ENCODE measurements at regions not wholly inside any gene's neighbourhood (a gene's known extent, or its start where the extent isn't known, plus 50 kb on each side); places are given as distances from the start of the nearest gene placed in this dataset.

- TF ChIP-seq, protein P1, sequence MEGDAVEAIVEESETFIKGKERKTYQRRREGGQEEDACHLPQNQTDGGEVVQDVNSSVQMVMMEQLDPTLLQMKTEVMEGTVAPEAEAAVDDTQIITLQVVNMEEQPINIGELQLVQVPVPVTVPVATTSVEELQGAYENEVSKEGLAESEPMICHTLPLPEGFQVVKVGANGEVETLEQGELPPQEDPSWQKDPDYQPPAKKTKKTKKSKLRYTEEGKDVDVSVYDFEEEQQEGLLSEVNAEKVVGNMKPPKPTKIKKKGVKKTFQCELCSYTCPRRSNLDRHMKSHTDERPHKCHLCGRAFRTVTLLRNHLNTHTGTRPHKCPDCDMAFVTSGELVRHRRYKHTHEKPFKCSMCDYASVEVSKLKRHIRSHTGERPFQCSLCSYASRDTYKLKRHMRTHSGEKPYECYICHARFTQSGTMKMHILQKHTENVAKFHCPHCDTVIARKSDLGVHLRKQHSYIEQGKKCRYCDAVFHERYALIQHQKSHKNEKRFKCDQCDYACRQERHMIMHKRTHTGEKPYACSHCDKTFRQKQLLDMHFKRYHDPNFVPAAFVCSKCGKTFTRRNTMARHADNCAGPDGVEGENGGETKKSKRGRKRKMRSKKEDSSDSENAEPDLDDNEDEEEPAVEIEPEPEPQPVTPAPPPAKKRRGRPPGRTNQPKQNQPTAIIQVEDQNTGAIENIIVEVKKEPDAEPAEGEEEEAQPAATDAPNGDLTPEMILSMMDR (IDR thresholded peaks at IDR 0.05; ENCODE audit: insufficient read depth, low read depth, low read length) = no peak
- TF ChIP-seq EZH2 (IDR thresholded peaks at IDR 0.05; ENCODE audit: insufficient read depth, low read length) = no peak
Observed at GRCh38 chr2:41873102-41874031, 174.5 kb upstream of the PKDCC start.

All from astrocyte (in vitro differentiated cells and primary cell).